Mesothelial cell of epicardium (in vitro differentiated cells): ENCODE measurements at regions not wholly inside any gene's neighbourhood (a gene's known extent, or its start where the extent isn't known, plus 50 kb on each side); places are given as distances from the start of the nearest gene placed in this dataset.

Source experiments
- DNase-seq, 2 experiments: peaks; one replicate each; pipeline ENCODE4 v3.0.0; 2021; ENCODE audit warnings: low spot score in 2 of 2; ENCODE audit not compliant: unreplicated experiment in 2 of 2
- H3K27ac Mint-ChIP-seq: 2 replicates; pipeline ENCODE4 v1.8.0; 2021; ENCODE audit warnings: mixed read lengths
- H3K27me3 Mint-ChIP-seq: 2 replicates; pipeline ENCODE4 v1.8.0; 2021; ENCODE audit warnings: low read depth, mixed read lengths
- H3K36me3 Mint-ChIP-seq: 2 replicates; pipeline ENCODE4 v1.8.0; 2021; ENCODE audit warnings: mixed read lengths
- H3K4me1 Mint-ChIP-seq: 2 replicates; pipeline ENCODE4 v1.8.0; 2021; ENCODE audit warnings: mixed read lengths
- H3K4me3 Mint-ChIP-seq: 2 replicates; pipeline ENCODE4 v1.8.0; 2021; ENCODE audit warnings: mild to moderate bottlenecking, moderate library complexity, mixed read lengths
- H3K9me3 Mint-ChIP-seq: 2 replicates; pipeline ENCODE4 v1.8.0; 2021; ENCODE audit warnings: mixed read lengths
- TF ChIP-seq, protein P1 (sequence below): fragments of 200-600 bp; sonication (generic); IDR thresholded peaks from one replicate; pipeline ENCODE4 v1.5.0; 2021; ENCODE audit warnings: antibody characterized with exemption; ENCODE audit not compliant: unreplicated experiment

- H3K9me3 Mint-ChIP-seq: peaks cover 17% of the 10 kb centered on the region
- no peaks in the 10 kb centered on the region for H3K36me3 Mint-ChIP-seq
- H3K27me3 Mint-ChIP-seq: no peaks in the 10 kb centered on the region
- H3K4me1 Mint-ChIP-seq: peaks cover 5% of the 10 kb centered on the region
- H3K4me3 Mint-ChIP-seq: no peak overlapping the region
- no peak overlapping the region for H3K27ac Mint-ChIP-seq
- TF ChIP-seq, protein P1, sequence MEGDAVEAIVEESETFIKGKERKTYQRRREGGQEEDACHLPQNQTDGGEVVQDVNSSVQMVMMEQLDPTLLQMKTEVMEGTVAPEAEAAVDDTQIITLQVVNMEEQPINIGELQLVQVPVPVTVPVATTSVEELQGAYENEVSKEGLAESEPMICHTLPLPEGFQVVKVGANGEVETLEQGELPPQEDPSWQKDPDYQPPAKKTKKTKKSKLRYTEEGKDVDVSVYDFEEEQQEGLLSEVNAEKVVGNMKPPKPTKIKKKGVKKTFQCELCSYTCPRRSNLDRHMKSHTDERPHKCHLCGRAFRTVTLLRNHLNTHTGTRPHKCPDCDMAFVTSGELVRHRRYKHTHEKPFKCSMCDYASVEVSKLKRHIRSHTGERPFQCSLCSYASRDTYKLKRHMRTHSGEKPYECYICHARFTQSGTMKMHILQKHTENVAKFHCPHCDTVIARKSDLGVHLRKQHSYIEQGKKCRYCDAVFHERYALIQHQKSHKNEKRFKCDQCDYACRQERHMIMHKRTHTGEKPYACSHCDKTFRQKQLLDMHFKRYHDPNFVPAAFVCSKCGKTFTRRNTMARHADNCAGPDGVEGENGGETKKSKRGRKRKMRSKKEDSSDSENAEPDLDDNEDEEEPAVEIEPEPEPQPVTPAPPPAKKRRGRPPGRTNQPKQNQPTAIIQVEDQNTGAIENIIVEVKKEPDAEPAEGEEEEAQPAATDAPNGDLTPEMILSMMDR: no peak
- no peak for DNase-seq
Measured at GRCh38 chr7:41247143-41247865, 455.6 kb downstream of the INHBA start.

GRCh38 chr7:41245916-41246315, 457.0 kb downstream of the INHBA start:
- H3K27me3 Mint-ChIP-seq: no peaks in the 10 kb centered on the region
- H3K36me3 Mint-ChIP-seq: no peaks in the 10 kb centered on the region
- no peak overlapping the region for H3K27ac Mint-ChIP-seq
- no peak overlapping the region for H3K4me3 Mint-ChIP-seq
- H3K9me3 Mint-ChIP-seq: peaks cover 11% of the 10 kb centered on the region
- H3K4me1 Mint-ChIP-seq: peaks cover 5% of the 10 kb centered on the region
- TF ChIP-seq, protein P1: no peak
- DNase-seq: no peak

DNA sequence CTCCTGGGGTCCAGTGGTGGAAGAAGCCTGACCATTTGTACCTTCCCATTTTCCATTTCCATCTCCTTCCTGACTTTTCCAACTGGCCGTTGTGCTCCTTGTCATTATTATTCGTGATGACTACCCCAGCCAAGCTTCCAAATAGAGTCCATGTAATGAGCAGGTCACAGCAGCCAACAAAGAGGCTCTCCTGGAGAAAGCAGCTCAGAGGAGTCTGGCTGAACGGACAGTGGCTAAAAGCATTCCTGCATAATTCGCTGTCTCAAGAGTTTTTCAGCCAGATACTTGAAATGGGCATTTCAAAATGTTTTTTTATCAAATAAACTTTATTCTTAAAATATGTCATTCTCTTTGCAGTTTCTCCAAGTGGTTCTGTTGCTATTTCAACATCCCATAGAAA, 458.6 kb downstream of the INHBA start:
- no peaks in the 10 kb centered on the region for H3K27me3 Mint-ChIP-seq
- H3K4me1 Mint-ChIP-seq: peaks cover 9% of the 10 kb centered on the region
- no peak overlapping the region for H3K27ac Mint-ChIP-seq
- H3K36me3 Mint-ChIP-seq: no peaks in the 10 kb centered on the region
- TF ChIP-seq, protein P1: no peak
- no peak for DNase-seq
- no peaks in the 10 kb centered on the region for H3K9me3 Mint-ChIP-seq
- no peak overlapping the region for H3K4me3 Mint-ChIP-seq

GRCh38 chr7:41241641-41242040, 461.2 kb downstream of the INHBA start:
- no peaks in the 10 kb centered on the region for H3K36me3 Mint-ChIP-seq
- DNase-seq: no peak
- no peaks in the 10 kb centered on the region for H3K27me3 Mint-ChIP-seq
- TF ChIP-seq, protein P1: no peak
- H3K4me3 Mint-ChIP-seq: no peak overlapping the region
- no peaks in the 10 kb centered on the region for H3K9me3 Mint-ChIP-seq
- H3K4me1 Mint-ChIP-seq: peaks cover 4% of the 10 kb centered on the region
- no peak overlapping the region for H3K27ac Mint-ChIP-seq

DNA sequence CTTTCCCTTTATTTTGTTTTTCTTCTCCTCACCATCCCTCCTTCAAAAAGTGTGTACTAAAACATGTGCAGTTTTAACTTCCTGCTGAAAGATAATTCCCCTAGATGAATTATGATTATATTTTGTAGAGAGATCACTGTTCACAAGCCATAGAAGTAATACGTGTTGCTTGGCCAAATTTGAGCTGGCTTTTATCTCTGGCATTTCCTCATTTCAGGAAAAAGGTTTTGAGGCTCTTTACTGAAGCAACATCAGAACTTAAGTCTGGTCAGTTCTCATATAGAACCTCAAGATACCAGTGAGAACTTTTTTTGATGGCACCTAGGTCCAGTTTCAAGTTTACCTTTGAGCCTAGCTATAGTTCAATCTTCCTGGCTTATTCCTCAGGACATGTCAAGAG, 463.3 kb downstream of the INHBA start:
- H3K4me3 Mint-ChIP-seq: no peak overlapping the region
- no peaks in the 10 kb centered on the region for H3K9me3 Mint-ChIP-seq
- no peak overlapping the region for H3K27ac Mint-ChIP-seq
- DNase-seq: no peak
- H3K36me3 Mint-ChIP-seq: no peaks in the 10 kb centered on the region
- TF ChIP-seq, protein P1: no peak
- H3K27me3 Mint-ChIP-seq: no peaks in the 10 kb centered on the region
- H3K4me1 Mint-ChIP-seq: peaks cover 10% of the 10 kb centered on the region
